ENCODE measurements at regions not wholly inside any gene's neighbourhood (a gene's known extent, or its start where the extent isn't known, plus 50 kb on each side); places are given as distances from the start of the nearest gene placed in this dataset.
A peak's percentile ranks its signal among the peaks of the same experiment; 100 is the strongest.
"Not testable (repeated sequence)": the region's sequence is repeated elsewhere in the genome, so short reads cannot be mapped to it uniquely, and the experiment has no call there.

- Histone ChIP-seq H2BK15ac (replicated peaks; ENCODE audit: low read depth) (no peak overlapping the region), H2AK5ac (ENCODE audit: low read length) (no peak overlapping the region), H4K8ac (ENCODE audit: low read depth, low read length) (no peak overlapping the region), H3K18ac (ENCODE audit: low read length) (no peak overlapping the region), H2BK5ac (ENCODE audit: low read length) (no peak overlapping the region), H3K23ac (ENCODE audit: low read length) (no peak overlapping the region), H3K79me1 (ENCODE audit: low read length) (no peaks in the 10 kb centered on the region), H3K9ac (ENCODE audit: low read length) (no peak overlapping the region), H3K36me3 (ENCODE audit: control insufficient read depth, insufficient read depth, low read length) (no peaks in the 10 kb centered on the region), H3K56ac (ENCODE audit: low read length) (no peak overlapping the region), H3K27me3 (ENCODE audit: insufficient read depth, low read length, poor library complexity) (no peaks in the 10 kb centered on the region), H4K5ac (ENCODE audit: low read length) (no peak overlapping the region), H3K79me2 (ENCODE audit: control insufficient read depth, insufficient read depth, low read length) (no peaks in the 10 kb centered on the region), H3K27ac (ENCODE audit: low read depth, low read length) (no peak overlapping the region), H3K4me2 (ENCODE audit: low read length) (no peak overlapping the region), H2BK120ac (ENCODE audit: low read depth, low read length) (no peak overlapping the region), H3K4me1 (ENCODE audit: control insufficient read depth, low read depth, low read length) (no peaks in the 10 kb centered on the region), H3K4ac (ENCODE audit: low read depth, low read length) (no peak overlapping the region), H3K4me3 (ENCODE audit: low read length) (no peak overlapping the region)
- WGBS (ENCODE audit: extremely low coverage, insufficient coverage, low lambda C conversion rate): no CpG with 5 or more reads among the region's 1 CpG
- no peak for DNase-seq
Observed at GRCh38 chr7:37594602-37595001, 89.0 kb upstream of the GPR141 start.

DNA sequence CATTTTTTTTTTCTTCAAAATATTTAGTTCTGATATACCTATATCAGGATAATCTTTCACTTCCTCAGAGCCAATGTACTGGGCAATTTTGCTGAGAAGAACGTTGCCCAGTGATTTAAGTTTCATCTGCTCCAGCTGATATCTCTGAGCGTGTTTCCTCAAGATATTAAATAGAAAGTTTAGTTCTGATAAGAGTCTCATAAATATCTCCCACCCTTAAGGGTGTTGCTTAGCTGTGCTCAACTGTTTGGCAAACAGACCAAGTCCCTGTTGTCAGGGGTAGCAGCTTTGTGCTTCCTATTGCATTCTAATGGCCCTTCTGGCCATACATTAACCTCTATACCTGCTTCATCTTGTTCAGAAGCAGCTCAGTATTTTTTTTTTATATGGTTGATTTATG lies 84.7 kb upstream of the GPR141 start:
- Histone ChIP-seq H3K36me3 (ENCODE audit: control insufficient read depth, insufficient read depth, low read length) (no peaks in the 10 kb centered on the region), H2BK120ac (ENCODE audit: low read depth, low read length) (no peak overlapping the region), H3K27me3 (ENCODE audit: insufficient read depth, low read length, poor library complexity) (no peaks in the 10 kb centered on the region), H3K79me1 (ENCODE audit: low read length) (no peaks in the 10 kb centered on the region), H3K9ac (ENCODE audit: low read length) (no peak overlapping the region), H4K8ac (ENCODE audit: low read depth, low read length) (no peak overlapping the region), H4K5ac (ENCODE audit: low read length) (no peak overlapping the region), H3K18ac (ENCODE audit: low read length) (no peak overlapping the region), H3K4ac (ENCODE audit: low read depth, low read length) (no peak overlapping the region), H3K56ac (ENCODE audit: low read length) (no peak overlapping the region), H3K4me3 (ENCODE audit: low read length) (no peak overlapping the region), H2BK5ac (ENCODE audit: low read length) (no peak overlapping the region), H3K23ac (ENCODE audit: low read length) (no peak overlapping the region), H3K4me2 (ENCODE audit: low read length) (no peak overlapping the region), H3K79me2 (ENCODE audit: control insufficient read depth, insufficient read depth, low read length) (no peaks in the 10 kb centered on the region), H3K27ac (ENCODE audit: low read depth, low read length) (no peak overlapping the region), H3K4me1 (ENCODE audit: control insufficient read depth, low read depth, low read length) (no peaks in the 10 kb centered on the region), H2BK15ac (replicated peaks; ENCODE audit: low read depth) (no peak overlapping the region), H2AK5ac (ENCODE audit: low read length) (no peak overlapping the region)
- DNase-seq: no peak
- WGBS (ENCODE audit: extremely low coverage, insufficient coverage, low lambda C conversion rate): no CpG with 5 or more reads among the region's 2 CpGs

DNA sequence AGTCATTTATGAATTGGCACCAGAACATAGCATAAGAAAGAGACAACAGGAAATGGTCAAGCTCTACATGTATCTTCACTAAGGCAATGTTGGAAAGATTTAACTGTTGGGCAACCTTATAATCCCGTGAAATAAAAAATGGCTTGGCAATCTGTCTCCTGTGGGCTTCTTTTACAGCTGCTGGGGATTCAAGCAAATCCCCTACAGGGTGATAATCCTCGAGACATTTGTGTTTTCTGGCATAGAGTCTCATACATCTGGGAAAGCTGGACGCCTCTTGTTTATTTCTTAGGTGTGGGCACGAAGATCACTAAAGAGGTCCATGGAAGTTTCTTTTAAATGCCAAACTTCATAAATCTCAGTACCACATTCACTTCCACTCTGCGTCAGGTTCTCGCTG lies 82.2 kb upstream of the GPR141 start:
- Histone ChIP-seq H3K18ac (ENCODE audit: low read length) (no peak overlapping the region), H3K79me1 (ENCODE audit: low read length) (no peaks in the 10 kb centered on the region), H3K4me1 (ENCODE audit: control insufficient read depth, low read depth, low read length) (no peaks in the 10 kb centered on the region), H3K56ac (ENCODE audit: low read length) (no peak overlapping the region), H2BK5ac (ENCODE audit: low read length) (no peak overlapping the region), H3K36me3 (ENCODE audit: control insufficient read depth, insufficient read depth, low read length) (no peaks in the 10 kb centered on the region), H2AK5ac (ENCODE audit: low read length) (no peak overlapping the region), H4K8ac (ENCODE audit: low read depth, low read length) (no peak overlapping the region), H3K27ac (ENCODE audit: low read depth, low read length) (no peak overlapping the region), H3K79me2 (ENCODE audit: control insufficient read depth, insufficient read depth, low read length) (no peaks in the 10 kb centered on the region), H3K4me2 (ENCODE audit: low read length) (no peak overlapping the region), H3K23ac (ENCODE audit: low read length) (no peak overlapping the region), H2BK15ac (replicated peaks; ENCODE audit: low read depth) (no peak overlapping the region), H4K5ac (ENCODE audit: low read length) (no peak overlapping the region), H2BK120ac (ENCODE audit: low read depth, low read length) (no peak overlapping the region), H3K27me3 (ENCODE audit: insufficient read depth, low read length, poor library complexity) (no peaks in the 10 kb centered on the region), H3K9ac (ENCODE audit: low read length) (no peak overlapping the region), H3K4me3 (ENCODE audit: low read length) (no peak overlapping the region), H3K4ac (ENCODE audit: low read depth, low read length) (no peak overlapping the region)
- no CpG with 5 or more reads among the region's 6 CpGs for WGBS (ENCODE audit: extremely low coverage, insufficient coverage, low lambda C conversion rate)
- no peak for DNase-seq

- Histone ChIP-seq H4K5ac (ENCODE audit: low read length) (no peak overlapping the region), H2BK15ac (replicated peaks; ENCODE audit: low read depth) (no peak overlapping the region), H3K27ac (ENCODE audit: low read depth, low read length) (no peak overlapping the region), H2BK120ac (ENCODE audit: low read depth, low read length) (no peak overlapping the region), H2AK5ac (ENCODE audit: low read length) (no peak overlapping the region), H3K4ac (ENCODE audit: low read depth, low read length) (no peak overlapping the region), H3K4me3 (ENCODE audit: low read length) (no peak overlapping the region), H3K18ac (ENCODE audit: low read length) (no peak overlapping the region), H3K4me1 (ENCODE audit: control insufficient read depth, low read depth, low read length) (no peaks in the 10 kb centered on the region), H3K56ac (ENCODE audit: low read length) (no peak overlapping the region), H3K79me2 (ENCODE audit: control insufficient read depth, insufficient read depth, low read length) (no peaks in the 10 kb centered on the region), H3K36me3 (ENCODE audit: control insufficient read depth, insufficient read depth, low read length) (no peaks in the 10 kb centered on the region), H4K8ac (ENCODE audit: low read depth, low read length) (no peak overlapping the region), H2BK5ac (ENCODE audit: low read length) (no peak overlapping the region), H3K79me1 (ENCODE audit: low read length) (no peaks in the 10 kb centered on the region), H3K23ac (ENCODE audit: low read length) (no peak overlapping the region), H3K27me3 (ENCODE audit: insufficient read depth, low read length, poor library complexity) (no peaks in the 10 kb centered on the region), H3K4me2 (ENCODE audit: low read length) (no peak overlapping the region), H3K9ac (ENCODE audit: low read length) (no peak overlapping the region)
- DNase-seq: peak; percentile 6
- WGBS (ENCODE audit: extremely low coverage, insufficient coverage, low lambda C conversion rate): no CpG with 5 or more reads among the region's 1 CpG
Observed at GRCh38 chr7:37604078-37604477, 79.5 kb upstream of the GPR141 start.

GRCh38 chr7:37617406-37617805 lies 66.2 kb upstream of the GPR141 start:
- not testable (repeated sequence) for H3K79me1 ChIP-seq (ENCODE audit: low read length); H3K9ac ChIP-seq (ENCODE audit: low read length); H2BK5ac ChIP-seq (ENCODE audit: low read length); H3K4ac ChIP-seq (ENCODE audit: low read depth, low read length); H3K27ac ChIP-seq (ENCODE audit: low read depth, low read length); H3K36me3 ChIP-seq (ENCODE audit: control insufficient read depth, insufficient read depth, low read length); H3K56ac ChIP-seq (ENCODE audit: low read length); H2BK120ac ChIP-seq (ENCODE audit: low read depth, low read length); H3K79me2 ChIP-seq (ENCODE audit: control insufficient read depth, insufficient read depth, low read length); H2AK5ac ChIP-seq (ENCODE audit: low read length); H3K27me3 ChIP-seq (ENCODE audit: insufficient read depth, low read length, poor library complexity); H4K8ac ChIP-seq (ENCODE audit: low read depth, low read length); H3K23ac ChIP-seq (ENCODE audit: low read length); H4K5ac ChIP-seq (ENCODE audit: low read length); H2BK15ac ChIP-seq (replicated peaks; ENCODE audit: low read depth); H3K4me3 ChIP-seq (ENCODE audit: low read length); H3K4me2 ChIP-seq (ENCODE audit: low read length); H3K18ac ChIP-seq (ENCODE audit: low read length); H3K4me1 ChIP-seq (ENCODE audit: control insufficient read depth, low read depth, low read length); DNase-seq
- no CpG with 5 or more reads among the region's 16 CpGs for WGBS (ENCODE audit: extremely low coverage, insufficient coverage, low lambda C conversion rate)

- Histone ChIP-seq H3K4me1 (ENCODE audit: control insufficient read depth, low read depth, low read length) (no peaks in the 10 kb centered on the region), H3K9ac (ENCODE audit: low read length) (no peak overlapping the region)
Observed at GRCh38 chr7:37633048-37633447, 50.5 kb upstream of the GPR141 start.

More at GRCh38 chr7:37633048-37633447, 50.5 kb upstream of the GPR141 start:
- Histone ChIP-seq H3K79me1 (ENCODE audit: low read length) (no peaks in the 10 kb centered on the region), H3K18ac (ENCODE audit: low read length) (no peak overlapping the region), H2BK5ac (ENCODE audit: low read length) (no peak overlapping the region), H3K4me2 (ENCODE audit: low read length) (no peak overlapping the region), H2BK15ac (replicated peaks; ENCODE audit: low read depth) (no peak overlapping the region), H3K36me3 (ENCODE audit: control insufficient read depth, insufficient read depth, low read length) (no peaks in the 10 kb centered on the region), H3K27me3 (ENCODE audit: insufficient read depth, low read length, poor library complexity) (no peaks in the 10 kb centered on the region), H3K56ac (ENCODE audit: low read length) (no peak overlapping the region), H2BK120ac (ENCODE audit: low read depth, low read length) (no peak overlapping the region), H3K79me2 (ENCODE audit: control insufficient read depth, insufficient read depth, low read length) (no peaks in the 10 kb centered on the region), H3K4ac (ENCODE audit: low read depth, low read length) (no peak overlapping the region), H4K8ac (ENCODE audit: low read depth, low read length) (no peak overlapping the region), H3K23ac (ENCODE audit: low read length) (no peak overlapping the region), H2AK5ac (ENCODE audit: low read length) (no peak overlapping the region), H4K5ac (ENCODE audit: low read length) (no peak overlapping the region), H3K4me3 (ENCODE audit: low read length) (no peak overlapping the region), H3K27ac (ENCODE audit: low read depth, low read length) (no peak overlapping the region)
- no peak for DNase-seq
- WGBS (ENCODE audit: extremely low coverage, insufficient coverage, low lambda C conversion rate): no CpG with 5 or more reads among the region's 1 CpG

Measured in mesendoderm (in vitro differentiated cells).